Endothelial cell (in vitro differentiated cells): ENCODE measurements at regions not wholly inside any gene's neighbourhood (a gene's known extent, or its start where the extent isn't known, plus 50 kb on each side); places are given as distances from the start of the nearest gene placed in this dataset.

Source experiments
- DNase-seq: peaks from one replicate; pipeline ENCODE4 v3.0.0; 2021; ENCODE audit warnings: low spot score
- H3K27ac Mint-ChIP-seq: one replicate; pipeline ENCODE4 v1.8.0; 2021; ENCODE audit warnings: mixed read lengths, inconsistent platforms; ENCODE audit not compliant: unreplicated experiment
- H3K27me3 Mint-ChIP-seq: one replicate; pipeline ENCODE4 v1.8.0; 2021; ENCODE audit warnings: mild to moderate bottlenecking, moderate library complexity, mixed read lengths, inconsistent platforms; ENCODE audit not compliant: unreplicated experiment
- H3K36me3 Mint-ChIP-seq: one replicate; pipeline ENCODE4 v1.8.0; 2021; ENCODE audit warnings: mild to moderate bottlenecking, low read depth, mixed read lengths, inconsistent platforms; ENCODE audit not compliant: unreplicated experiment
- H3K4me1 Mint-ChIP-seq: one replicate; pipeline ENCODE4 v1.8.0; 2021; ENCODE audit warnings: mild to moderate bottlenecking, mixed read lengths, inconsistent platforms; ENCODE audit not compliant: unreplicated experiment
- H3K4me3 Mint-ChIP-seq: one replicate; pipeline ENCODE4 v1.8.0; 2021; ENCODE audit warnings: mild to moderate bottlenecking, mixed read lengths, inconsistent platforms; ENCODE audit not compliant: unreplicated experiment
- H3K9me3 Mint-ChIP-seq: one replicate; pipeline ENCODE4 v1.8.0; 2021; ENCODE audit warnings: mixed read lengths, inconsistent platforms; ENCODE audit not compliant: unreplicated experiment
- TF ChIP-seq, protein P1 (sequence below): fragments of 200-600 bp; sonication (generic); IDR thresholded peaks from one replicate; pipeline ENCODE4 v1.5.0; 2021; ENCODE audit warnings: antibody characterized with exemption; ENCODE audit not compliant: unreplicated experiment

DNA sequence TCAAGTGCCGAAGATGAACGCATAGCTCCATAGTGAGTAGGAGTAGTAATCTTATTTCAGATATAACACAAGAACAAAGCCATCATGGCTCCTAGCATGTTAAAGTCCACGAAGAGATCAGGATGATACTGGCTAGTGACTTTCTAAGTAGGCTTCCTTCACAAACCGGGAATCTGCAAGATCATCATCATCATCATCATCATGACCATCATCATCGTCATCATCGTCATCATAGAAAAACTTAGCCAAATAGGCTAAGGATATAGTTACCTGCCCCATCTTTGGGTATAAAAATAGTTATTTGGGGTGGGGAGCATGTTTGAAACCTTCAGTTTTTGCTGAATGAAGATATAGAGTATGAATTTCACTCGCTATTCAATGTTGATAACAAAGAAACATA, 57.9 kb downstream of the PYDC2 start:
- TF ChIP-seq, protein P1, sequence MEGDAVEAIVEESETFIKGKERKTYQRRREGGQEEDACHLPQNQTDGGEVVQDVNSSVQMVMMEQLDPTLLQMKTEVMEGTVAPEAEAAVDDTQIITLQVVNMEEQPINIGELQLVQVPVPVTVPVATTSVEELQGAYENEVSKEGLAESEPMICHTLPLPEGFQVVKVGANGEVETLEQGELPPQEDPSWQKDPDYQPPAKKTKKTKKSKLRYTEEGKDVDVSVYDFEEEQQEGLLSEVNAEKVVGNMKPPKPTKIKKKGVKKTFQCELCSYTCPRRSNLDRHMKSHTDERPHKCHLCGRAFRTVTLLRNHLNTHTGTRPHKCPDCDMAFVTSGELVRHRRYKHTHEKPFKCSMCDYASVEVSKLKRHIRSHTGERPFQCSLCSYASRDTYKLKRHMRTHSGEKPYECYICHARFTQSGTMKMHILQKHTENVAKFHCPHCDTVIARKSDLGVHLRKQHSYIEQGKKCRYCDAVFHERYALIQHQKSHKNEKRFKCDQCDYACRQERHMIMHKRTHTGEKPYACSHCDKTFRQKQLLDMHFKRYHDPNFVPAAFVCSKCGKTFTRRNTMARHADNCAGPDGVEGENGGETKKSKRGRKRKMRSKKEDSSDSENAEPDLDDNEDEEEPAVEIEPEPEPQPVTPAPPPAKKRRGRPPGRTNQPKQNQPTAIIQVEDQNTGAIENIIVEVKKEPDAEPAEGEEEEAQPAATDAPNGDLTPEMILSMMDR = no peak
- no peak overlapping the region for H3K4me3 Mint-ChIP-seq
- DNase-seq = no peak
- H3K36me3 Mint-ChIP-seq = no peaks in the 10 kb centered on the region
- H3K4me1 Mint-ChIP-seq = no peaks in the 10 kb centered on the region
- no peaks in the 10 kb centered on the region for H3K9me3 Mint-ChIP-seq
- H3K27me3 Mint-ChIP-seq = no peaks in the 10 kb centered on the region
- no peak overlapping the region for H3K27ac Mint-ChIP-seq

DNA sequence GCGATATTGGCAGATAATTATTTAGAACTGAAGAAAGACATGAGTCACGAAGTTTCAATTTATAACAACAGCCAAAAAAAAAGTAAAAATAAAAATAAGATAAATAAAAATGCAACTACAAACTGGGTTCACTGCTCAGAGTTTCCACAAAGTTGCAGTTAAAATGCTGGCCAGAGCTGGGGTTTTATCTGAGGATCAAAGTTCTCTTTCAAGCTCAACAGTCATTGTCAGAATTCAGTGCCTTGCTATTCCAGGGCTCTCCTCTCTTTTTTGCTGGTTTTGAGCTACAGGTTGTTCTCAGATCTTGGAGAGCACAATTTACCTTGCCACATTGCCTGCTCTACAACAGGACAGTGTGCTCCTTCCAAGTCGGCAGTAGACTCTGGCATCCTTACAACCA, 60.1 kb downstream of the PYDC2 start:
- no peak for DNase-seq
- H3K27ac Mint-ChIP-seq = no peak overlapping the region
- TF ChIP-seq, protein P1 = no peak
- H3K27me3 Mint-ChIP-seq = no peaks in the 10 kb centered on the region
- H3K4me3 Mint-ChIP-seq = no peak overlapping the region
- H3K36me3 Mint-ChIP-seq = no peaks in the 10 kb centered on the region
- no peaks in the 10 kb centered on the region for H3K4me1 Mint-ChIP-seq
- H3K9me3 Mint-ChIP-seq = no peaks in the 10 kb centered on the region

DNA sequence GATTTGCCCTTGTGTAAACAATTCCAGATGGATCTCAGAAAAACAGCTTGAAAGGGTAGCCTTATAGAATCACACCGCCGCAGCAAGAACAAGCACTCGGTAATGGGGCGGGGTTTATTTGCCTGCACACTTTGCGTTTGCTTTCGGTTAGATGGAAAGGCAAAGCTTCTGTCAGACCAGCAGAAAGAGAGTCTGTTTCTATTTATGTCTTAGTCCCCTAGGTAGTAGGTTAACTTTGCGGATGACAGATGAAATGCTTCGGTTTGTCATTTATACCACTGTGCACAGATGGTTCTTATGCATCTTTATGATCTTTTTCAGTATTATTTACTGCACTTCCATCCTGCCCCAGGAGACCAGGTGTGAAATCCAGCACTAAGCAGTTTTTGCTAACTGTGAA, 62.2 kb downstream of the PYDC2 start:
- H3K36me3 Mint-ChIP-seq = no peaks in the 10 kb centered on the region
- no peak overlapping the region for H3K27ac Mint-ChIP-seq
- no peak for DNase-seq
- TF ChIP-seq, protein P1 = no peak
- H3K9me3 Mint-ChIP-seq = no peaks in the 10 kb centered on the region
- no peak overlapping the region for H3K4me3 Mint-ChIP-seq
- no peaks in the 10 kb centered on the region for H3K27me3 Mint-ChIP-seq
- H3K4me1 Mint-ChIP-seq = no peaks in the 10 kb centered on the region

DNA sequence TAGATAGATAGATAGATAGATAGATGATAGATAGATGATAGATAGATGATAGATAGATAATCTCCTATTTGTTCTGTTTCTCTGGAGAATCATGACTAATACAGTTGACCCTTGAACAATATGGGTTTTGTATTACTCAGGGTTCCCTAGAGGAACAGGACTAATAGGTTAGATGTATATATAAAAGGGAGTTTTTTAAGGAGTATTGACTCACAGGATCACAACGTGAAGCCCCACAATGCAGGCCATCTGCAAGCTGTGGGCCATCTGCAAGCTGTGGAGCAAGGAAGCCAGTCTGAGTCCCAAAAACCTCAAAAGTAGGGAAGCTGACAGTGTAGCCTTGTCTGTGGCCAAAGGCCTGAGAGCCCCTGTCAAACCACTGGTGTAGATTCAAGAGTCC, 67.6 kb downstream of the PYDC2 start:
- Mint-ChIP-seq H3K36me3 (no peaks in the 10 kb centered on the region), H3K27ac (no peak overlapping the region), H3K4me1 (no peaks in the 10 kb centered on the region), H3K27me3 (no peaks in the 10 kb centered on the region), H3K9me3 (no peaks in the 10 kb centered on the region), H3K4me3 (no peak overlapping the region)
- TF ChIP-seq, protein P1 = no peak
- no peak for DNase-seq

DNA sequence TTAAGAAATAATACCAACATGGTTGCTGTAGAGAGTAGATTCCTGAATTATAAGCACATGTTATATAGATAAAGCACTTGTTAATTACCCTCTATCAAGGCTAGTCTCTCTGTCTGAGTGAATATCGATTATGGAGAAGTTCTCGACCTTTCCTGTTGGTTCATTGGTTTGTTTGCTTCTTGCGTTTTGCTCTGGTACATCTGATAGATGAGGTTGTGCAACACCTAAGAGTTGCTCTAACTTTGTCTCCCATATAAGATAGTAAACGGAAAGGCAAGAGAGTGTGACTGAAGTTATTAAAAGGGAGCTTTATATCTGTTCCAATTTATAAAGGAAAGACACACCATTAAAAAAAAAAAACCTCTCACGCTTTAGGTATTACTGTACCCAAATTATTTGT, 69.0 kb downstream of the PYDC2 start:
- TF ChIP-seq, protein P1 = no peak
- Mint-ChIP-seq H3K27ac (no peak overlapping the region), H3K27me3 (no peaks in the 10 kb centered on the region), H3K36me3 (no peaks in the 10 kb centered on the region), H3K9me3 (no peaks in the 10 kb centered on the region), H3K4me1 (no peaks in the 10 kb centered on the region), H3K4me3 (no peak overlapping the region)
- DNase-seq = no peak
